HL-60 (cell line): ENCODE measurements at regions not wholly inside any gene's neighbourhood (a gene's known extent, or its start where the extent isn't known, plus 50 kb on each side); places are given as distances from the start of the nearest gene placed in this dataset.

Source experiments
- POLR2AphosphoS5 ChIP-seq: IDR thresholded peaks from 2 replicates; pipeline ENCODE4 v1.6.1; 2012; ENCODE audit warnings: low read depth
- SPI1 ChIP-seq: IDR thresholded peaks from 2 replicates; pipeline ENCODE4 v1.6.1; 2012; ENCODE audit warnings: low read depth, mild to moderate bottlenecking, borderline replicate concordance
- TF ChIP-seq, protein P1 (sequence below): IDR thresholded peaks from one replicate; pipeline ENCODE4 v1.5.1; 2011; ENCODE audit warnings: low read length, control low read depth, inconsistent platforms; ENCODE audit not compliant: insufficient read depth

- TF ChIP-seq, protein P1, sequence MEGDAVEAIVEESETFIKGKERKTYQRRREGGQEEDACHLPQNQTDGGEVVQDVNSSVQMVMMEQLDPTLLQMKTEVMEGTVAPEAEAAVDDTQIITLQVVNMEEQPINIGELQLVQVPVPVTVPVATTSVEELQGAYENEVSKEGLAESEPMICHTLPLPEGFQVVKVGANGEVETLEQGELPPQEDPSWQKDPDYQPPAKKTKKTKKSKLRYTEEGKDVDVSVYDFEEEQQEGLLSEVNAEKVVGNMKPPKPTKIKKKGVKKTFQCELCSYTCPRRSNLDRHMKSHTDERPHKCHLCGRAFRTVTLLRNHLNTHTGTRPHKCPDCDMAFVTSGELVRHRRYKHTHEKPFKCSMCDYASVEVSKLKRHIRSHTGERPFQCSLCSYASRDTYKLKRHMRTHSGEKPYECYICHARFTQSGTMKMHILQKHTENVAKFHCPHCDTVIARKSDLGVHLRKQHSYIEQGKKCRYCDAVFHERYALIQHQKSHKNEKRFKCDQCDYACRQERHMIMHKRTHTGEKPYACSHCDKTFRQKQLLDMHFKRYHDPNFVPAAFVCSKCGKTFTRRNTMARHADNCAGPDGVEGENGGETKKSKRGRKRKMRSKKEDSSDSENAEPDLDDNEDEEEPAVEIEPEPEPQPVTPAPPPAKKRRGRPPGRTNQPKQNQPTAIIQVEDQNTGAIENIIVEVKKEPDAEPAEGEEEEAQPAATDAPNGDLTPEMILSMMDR: no peak
- TF ChIP-seq SPI1 (no peak), POLR2AphosphoS5 (no peak)
Observed at GRCh38 chr4:59664771-59665170, 1535.4 kb upstream of the ADGRL3 start.
